ENCODE measurements at regions not wholly inside any gene's neighbourhood (a gene's known extent, or its start where the extent isn't known, plus 50 kb on each side); places are given as distances from the start of the nearest gene placed in this dataset.

- no peaks in the 10 kb centered on the region for H3K27me3 ChIP-seq (replicated peaks)
- in situ Hi-C loops (cut with HindIII; ENCODE audit: low pct_ligation_motif_present, low sequenced_read_pairs): no loop called here
- no peak for DNase-seq
- no peaks in the 10 kb centered on the region for H3K36me3 ChIP-seq (replicated peaks)
- no peak overlapping the region for H3K4me3 ChIP-seq (ENCODE audit: low read depth, low read length)
- H3K27ac ChIP-seq: no peak overlapping the region
- TF ChIP-seq CTCF (IDR thresholded peaks at IDR 0.05; ENCODE audit: low read depth, low read length, missing control alignments): no peak
Measured at GRCh38 chr5:20370061-20370460, 382.1 kb upstream of the CDH18 start.

- TF ChIP-seq CTCF (IDR thresholded peaks at IDR 0.05; ENCODE audit: low read depth, low read length, missing control alignments): no peak
- Histone ChIP-seq H3K36me3 (replicated peaks) (no peaks in the 10 kb centered on the region), H3K27me3 (replicated peaks) (no peaks in the 10 kb centered on the region), H3K27ac (no peak overlapping the region), H3K4me3 (ENCODE audit: low read depth, low read length) (no peak overlapping the region)
- DNase-seq: no peak
- in situ Hi-C loops (cut with HindIII; ENCODE audit: low pct_ligation_motif_present, low sequenced_read_pairs): no loop called here
Measured at GRCh38 chr5:20369518-20369885, 381.5 kb upstream of the CDH18 start.

GRCh38 chr5:20368571-20369517 is 380.8 kb upstream of the CDH18 start:
- H3K27me3 ChIP-seq (replicated peaks): no peaks in the 10 kb centered on the region
- no peaks in the 10 kb centered on the region for H3K36me3 ChIP-seq (replicated peaks)
- in situ Hi-C loops (cut with HindIII; ENCODE audit: low pct_ligation_motif_present, low sequenced_read_pairs): no loop called here
- no peak overlapping the region for H3K4me3 ChIP-seq (ENCODE audit: low read depth, low read length)
- no peak for TF ChIP-seq CTCF (IDR thresholded peaks at IDR 0.05; ENCODE audit: low read depth, low read length, missing control alignments)
- no peak overlapping the region for H3K27ac ChIP-seq
- no peak for DNase-seq

GRCh38 chr5:20367178-20367577 is 379.2 kb upstream of the CDH18 start:
- no peak for DNase-seq
- H3K4me3 ChIP-seq (ENCODE audit: low read depth, low read length): no peak overlapping the region
- H3K27me3 ChIP-seq (replicated peaks): no peaks in the 10 kb centered on the region
- in situ Hi-C loops (cut with HindIII; ENCODE audit: low pct_ligation_motif_present, low sequenced_read_pairs): no loop called here
- no peak overlapping the region for H3K27ac ChIP-seq
- no peak for TF ChIP-seq CTCF (IDR thresholded peaks at IDR 0.05; ENCODE audit: low read depth, low read length, missing control alignments)
- no peaks in the 10 kb centered on the region for H3K36me3 ChIP-seq (replicated peaks)

GRCh38 chr5:20360263-20360662 is 372.3 kb upstream of the CDH18 start:
- TF ChIP-seq CTCF (IDR thresholded peaks at IDR 0.05; ENCODE audit: low read depth, low read length, missing control alignments): no peak
- Histone ChIP-seq H3K27me3 (replicated peaks) (no peaks in the 10 kb centered on the region), H3K27ac (no peak overlapping the region), H3K36me3 (replicated peaks) (no peaks in the 10 kb centered on the region), H3K4me3 (ENCODE audit: low read depth, low read length) (no peak overlapping the region)
- no peak for DNase-seq
- in situ Hi-C loops (cut with HindIII; ENCODE audit: low pct_ligation_motif_present, low sequenced_read_pairs): no loop called here
